Testis (tissue), 2 donors: ENCODE measurements at regions not wholly inside any gene's neighbourhood (a gene's known extent, or its start where the extent isn't known, plus 50 kb on each side); places are given as distances from the start of the nearest gene placed in this dataset.

Experiments used
- DNase-seq: peaks from one replicate; pipeline ENCODE4 v3.0.0-alpha.2; 2019
- H3K27ac ChIP-seq, 2 donors: fragments of 200-600 bp; sonication (generic); one replicate each; pipeline ENCODE4 v1.5.1; 2019
- H3K27me3 ChIP-seq: fragments of 200-600 bp; sonication (generic); one replicate; pipeline ENCODE4 v1.5.1; 2019
- H3K36me3 ChIP-seq: fragments of 200-600 bp; sonication (generic); one replicate; pipeline ENCODE4 v1.5.1; 2017; ENCODE audit warnings: low read depth; ENCODE audit errors: missing control alignments
- H3K4me1 ChIP-seq: fragments of 200-600 bp; sonication (generic); one replicate; pipeline ENCODE4 v1.5.1; 2019
- H3K4me3 ChIP-seq, 2 donors: fragments of 200-600 bp; sonication (generic); one replicate each; pipeline ENCODE4 v1.5.1; 2017 to 2019
- H3K9me3 ChIP-seq: fragments of 200-600 bp; sonication (generic); one replicate; pipeline ENCODE4 v1.5.1; 2017
- CTCF ChIP-seq, 3 experiments: fragments of 450-650 bp in 2 of 3; fragments of 200-600 bp in 1 of 3; sonication (generic) in 1 of 3; IDR thresholded peaks; one replicate each; pipeline ENCODE4 v1.5.1; 2016 to 2019; ENCODE audit warnings: antibody characterized with exemption in 3 of 3, mild to moderate bottlenecking in 2 of 3, moderate library complexity in 1 of 3
- POLR2A ChIP-seq: fragments of 450-650 bp; IDR thresholded peaks from one replicate; pipeline ENCODE4 v1.6.1; 2017; ENCODE audit warnings: antibody characterized with exemption, mild to moderate bottlenecking, moderate library complexity
- WGBS, 2 donors: methylation state at CpG; one replicate each; pipeline ENCODE4 v1.1.5; 2018; 5-methylcytosine and 5-hydroxymethylcytosine counted together
- intact Hi-C: fragments of 100-400 bp; cut with DNase I; formaldehyde crosslinking; loops from one replicate; pipeline ENCODE4 v1.15.1; 2023; ENCODE audit warnings: low total_unique reads

- WGBS, 2 donors: 77 to 88% methylated on average over 12 to 16 of the region's 16 CpGs
- Histone ChIP-seq H3K27ac (no peak overlapping the region), H3K27me3 (no peaks in the 10 kb centered on the region), H3K4me3 (no peak overlapping the region), H3K9me3 (no peaks in the 10 kb centered on the region), H3K4me1 (no peaks in the 10 kb centered on the region), H3K36me3 (no peaks in the 10 kb centered on the region)
- no peak for DNase-seq
- intact Hi-C loops: no loop called here
- TF ChIP-seq POLR2A (no peak), CTCF (IDR thresholded peaks at IDR 0.05) (no peak)
Measured at GRCh38 chr1:30010506-30011106, 712.8 kb downstream of the MATN1 start.

- 40 to 67% methylated on average over 1 to 2 of the region's 2 CpGs for WGBS, 2 donors
- Histone ChIP-seq H3K9me3 (no peaks in the 10 kb centered on the region), H3K36me3 (no peaks in the 10 kb centered on the region), H3K4me1 (no peaks in the 10 kb centered on the region), H3K27me3 (no peaks in the 10 kb centered on the region), H3K27ac (no peak overlapping the region), H3K4me3 (no peak overlapping the region)
- TF ChIP-seq POLR2A (no peak), CTCF (IDR thresholded peaks at IDR 0.05) (no peak)
- intact Hi-C loops: no loop called here
- DNase-seq: no peak
Measured at GRCh38 chr1:30009720-30010119, 713.7 kb downstream of the MATN1 start.

- intact Hi-C loops: no loop called here
- no peak overlapping the region for H3K27ac ChIP-seq
- TF ChIP-seq POLR2A (no peak), CTCF (IDR thresholded peaks at IDR 0.05) (no peak)
- H3K36me3 ChIP-seq: no peaks in the 10 kb centered on the region
- DNase-seq: no peak
- H3K4me3 ChIP-seq: no peak overlapping the region
- no peaks in the 10 kb centered on the region for H3K4me1 ChIP-seq
- no peaks in the 10 kb centered on the region for H3K9me3 ChIP-seq
- 74 to 84% methylated on average over 10 to 12 of the region's 12 CpGs for WGBS, 2 donors
- H3K27me3 ChIP-seq: no peaks in the 10 kb centered on the region
Measured at GRCh38 chr1:30008998-30009657, 714.3 kb downstream of the MATN1 start.

GRCh38 chr1:30008372-30008997 is 714.9 kb downstream of the MATN1 start:
- intact Hi-C loops: no loop called here
- no peak overlapping the region for H3K4me3 ChIP-seq
- H3K27ac ChIP-seq: no peak overlapping the region
- no peaks in the 10 kb centered on the region for H3K36me3 ChIP-seq
- DNase-seq: no peak
- H3K4me1 ChIP-seq: no peaks in the 10 kb centered on the region
- WGBS, 2 donors: 49 to 62% methylated on average over 6 of the region's 6 CpGs
- TF ChIP-seq CTCF (IDR thresholded peaks at IDR 0.05) (no peak), POLR2A (no peak)
- no peaks in the 10 kb centered on the region for H3K9me3 ChIP-seq
- no peaks in the 10 kb centered on the region for H3K27me3 ChIP-seq
